ENCODE measurements at regions not wholly inside any gene's neighbourhood (a gene's known extent, or its start where the extent isn't known, plus 50 kb on each side); places are given as distances from the start of the nearest gene placed in this dataset.

DNA sequence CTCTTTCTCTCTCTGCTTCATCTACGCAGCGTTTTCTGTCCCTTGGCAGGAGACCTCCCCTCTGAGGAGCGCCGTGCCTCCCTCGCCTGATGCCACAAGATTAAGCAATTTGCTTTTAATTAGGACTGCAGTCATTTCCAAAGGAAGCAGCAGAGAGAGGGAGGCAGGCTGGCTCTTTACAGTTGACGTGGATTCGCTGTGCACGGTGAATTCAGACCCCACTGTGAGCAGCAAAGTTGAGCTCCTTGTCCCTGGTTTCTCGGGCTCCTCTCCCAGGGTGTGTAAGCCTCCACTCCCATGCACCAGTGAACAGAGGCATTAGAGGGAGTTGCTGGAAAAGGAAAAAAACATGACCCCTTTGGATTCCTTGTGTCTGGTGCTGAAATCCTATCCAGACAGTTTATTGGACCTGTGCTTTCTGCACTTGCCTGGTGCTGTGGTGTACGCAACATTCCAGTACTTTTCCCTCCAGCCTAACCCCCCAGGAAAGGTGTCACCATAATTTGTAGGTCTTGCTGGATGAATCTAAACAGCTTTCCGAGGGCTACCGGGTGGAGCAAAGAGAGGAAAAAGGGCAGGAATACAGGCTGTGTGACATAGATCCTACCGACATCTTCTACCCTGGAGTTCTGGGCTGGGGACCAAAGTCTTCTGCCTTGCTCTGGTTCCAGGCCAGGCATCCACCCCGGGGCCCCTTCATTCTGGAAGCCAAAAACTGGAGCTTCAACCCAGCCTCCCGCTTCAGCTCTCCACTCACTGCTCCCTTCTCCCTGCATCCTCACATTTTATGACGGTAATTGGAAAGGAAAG is 171.0 kb downstream of the MAF start:
- DNase-seq = no peak
- no peak overlapping the region for H3K4me2 ChIP-seq (ENCODE audit: insufficient read depth, low read length)
- H2AFZ ChIP-seq (ENCODE audit: low read depth, low read length) = no peak overlapping the region
- no peaks in the 10 kb centered on the region for H4K20me1 ChIP-seq (ENCODE audit: insufficient read depth, low read length)
- H3K9ac ChIP-seq (ENCODE audit: low read depth, low read length) = no peak overlapping the region
- H3K27ac ChIP-seq (ENCODE audit: low read length) = no peak overlapping the region
- H3K9me3 ChIP-seq (ENCODE audit: insufficient read depth, low read length, severe bottlenecking) = no peaks in the 10 kb centered on the region
- no peak for ATAC-seq (ENCODE audit: insufficient read depth, low read depth)
- no peaks in the 10 kb centered on the region for H3K27me3 ChIP-seq (ENCODE audit: insufficient read depth, low read length, poor library complexity)
- no peak overlapping the region for H3K4me3 ChIP-seq (ENCODE audit: low read depth in 1 of 2, low read length in 2 of 2)
- no peak for TF ChIP-seq EZH2 (IDR thresholded peaks at IDR 0.05; ENCODE audit: borderline replicate concordance, low read depth, low read length, severe bottlenecking)
- TF ChIP-seq, protein P1, sequence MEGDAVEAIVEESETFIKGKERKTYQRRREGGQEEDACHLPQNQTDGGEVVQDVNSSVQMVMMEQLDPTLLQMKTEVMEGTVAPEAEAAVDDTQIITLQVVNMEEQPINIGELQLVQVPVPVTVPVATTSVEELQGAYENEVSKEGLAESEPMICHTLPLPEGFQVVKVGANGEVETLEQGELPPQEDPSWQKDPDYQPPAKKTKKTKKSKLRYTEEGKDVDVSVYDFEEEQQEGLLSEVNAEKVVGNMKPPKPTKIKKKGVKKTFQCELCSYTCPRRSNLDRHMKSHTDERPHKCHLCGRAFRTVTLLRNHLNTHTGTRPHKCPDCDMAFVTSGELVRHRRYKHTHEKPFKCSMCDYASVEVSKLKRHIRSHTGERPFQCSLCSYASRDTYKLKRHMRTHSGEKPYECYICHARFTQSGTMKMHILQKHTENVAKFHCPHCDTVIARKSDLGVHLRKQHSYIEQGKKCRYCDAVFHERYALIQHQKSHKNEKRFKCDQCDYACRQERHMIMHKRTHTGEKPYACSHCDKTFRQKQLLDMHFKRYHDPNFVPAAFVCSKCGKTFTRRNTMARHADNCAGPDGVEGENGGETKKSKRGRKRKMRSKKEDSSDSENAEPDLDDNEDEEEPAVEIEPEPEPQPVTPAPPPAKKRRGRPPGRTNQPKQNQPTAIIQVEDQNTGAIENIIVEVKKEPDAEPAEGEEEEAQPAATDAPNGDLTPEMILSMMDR (IDR thresholded peaks at IDR 0.05; ENCODE audit: borderline replicate concordance, extremely low read depth, low read length, poor library complexity, severe bottlenecking) = no peak
- H3K4me1 ChIP-seq (ENCODE audit: insufficient read depth, low read length) = no peaks in the 10 kb centered on the region
- no peaks in the 10 kb centered on the region for H3K36me3 ChIP-seq (ENCODE audit: insufficient read depth, low read length)
- H3K79me2 ChIP-seq (ENCODE audit: insufficient read depth, low read length) = no peaks in the 10 kb centered on the region

DNA sequence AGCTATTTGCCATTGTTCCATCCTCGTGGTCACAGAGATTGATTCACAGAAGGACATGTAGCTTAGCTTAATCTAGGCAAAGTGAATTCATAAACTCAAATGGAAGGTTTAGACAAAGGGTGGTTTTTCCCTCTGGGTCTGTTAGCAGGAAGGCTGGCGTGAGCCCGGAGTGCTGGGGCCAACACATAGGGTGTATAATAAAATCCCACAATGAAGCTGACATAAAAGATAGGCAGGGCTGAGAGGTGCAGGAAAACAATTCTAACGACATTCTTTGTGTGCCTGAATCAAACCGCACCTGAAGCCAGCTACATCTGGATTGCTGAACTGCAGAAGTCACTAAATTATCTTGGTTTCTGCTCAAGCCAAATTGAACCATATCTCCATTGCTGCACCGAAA is 173.9 kb downstream of the MAF start:
- no peak for DNase-seq
- no peaks in the 10 kb centered on the region for H3K9me3 ChIP-seq (ENCODE audit: insufficient read depth, low read length, severe bottlenecking)
- no peak overlapping the region for H3K27ac ChIP-seq (ENCODE audit: low read length)
- H3K27me3 ChIP-seq (ENCODE audit: insufficient read depth, low read length, poor library complexity) = no peaks in the 10 kb centered on the region
- no peak overlapping the region for H3K4me3 ChIP-seq (ENCODE audit: low read depth in 1 of 2, low read length in 2 of 2)
- H3K36me3 ChIP-seq (ENCODE audit: insufficient read depth, low read length) = no peaks in the 10 kb centered on the region
- H3K4me1 ChIP-seq (ENCODE audit: insufficient read depth, low read length) = no peaks in the 10 kb centered on the region
- ATAC-seq (ENCODE audit: insufficient read depth, low read depth) = no peak
- H4K20me1 ChIP-seq (ENCODE audit: insufficient read depth, low read length) = no peaks in the 10 kb centered on the region
- H3K9ac ChIP-seq (ENCODE audit: low read depth, low read length) = no peak overlapping the region
- H3K4me2 ChIP-seq (ENCODE audit: insufficient read depth, low read length) = no peak overlapping the region
- H2AFZ ChIP-seq (ENCODE audit: low read depth, low read length) = no peak overlapping the region
- no peaks in the 10 kb centered on the region for H3K79me2 ChIP-seq (ENCODE audit: insufficient read depth, low read length)
- TF ChIP-seq, protein P1 (IDR thresholded peaks at IDR 0.05; ENCODE audit: borderline replicate concordance, extremely low read depth, low read length, poor library complexity, severe bottlenecking) = no peak
- no peak for TF ChIP-seq EZH2 (IDR thresholded peaks at IDR 0.05; ENCODE audit: borderline replicate concordance, low read depth, low read length, severe bottlenecking)

DNA sequence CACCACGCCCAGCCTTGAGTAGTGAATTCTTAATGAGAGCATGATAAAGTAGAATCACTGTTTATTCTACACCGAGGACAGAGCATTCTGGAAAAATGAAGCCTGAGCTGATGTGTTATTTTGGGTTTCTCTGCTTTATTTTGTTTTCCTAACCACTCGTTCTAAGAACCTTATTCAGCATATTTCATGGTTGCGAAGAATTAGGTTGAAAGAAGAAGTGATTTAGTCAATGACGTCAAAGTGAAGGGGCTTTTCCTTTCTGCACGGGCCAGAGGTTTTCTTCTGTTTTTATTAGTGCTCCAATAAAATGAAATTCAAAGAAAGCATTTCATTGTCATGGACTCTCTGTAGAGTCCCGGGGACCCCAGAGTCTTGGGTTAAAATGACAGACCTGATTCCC is 178.5 kb downstream of the MAF start:
- H3K27me3 ChIP-seq (ENCODE audit: insufficient read depth, low read length, poor library complexity) = no peaks in the 10 kb centered on the region
- DNase-seq (no peak), ATAC-seq (ENCODE audit: insufficient read depth, low read depth) (no peak)
- H3K9me3 ChIP-seq (ENCODE audit: insufficient read depth, low read length, severe bottlenecking) = no peaks in the 10 kb centered on the region
- H3K9ac ChIP-seq (ENCODE audit: low read depth, low read length) = no peak overlapping the region
- no peak overlapping the region for H3K4me3 ChIP-seq (ENCODE audit: low read depth in 1 of 2, low read length in 2 of 2)
- H2AFZ ChIP-seq (ENCODE audit: low read depth, low read length) = no peak overlapping the region
- TF ChIP-seq, protein P1 (IDR thresholded peaks at IDR 0.05; ENCODE audit: borderline replicate concordance, extremely low read depth, low read length, poor library complexity, severe bottlenecking) = no peak
- no peak for TF ChIP-seq EZH2 (IDR thresholded peaks at IDR 0.05; ENCODE audit: borderline replicate concordance, low read depth, low read length, severe bottlenecking)
- no peak overlapping the region for H3K4me2 ChIP-seq (ENCODE audit: insufficient read depth, low read length)
- peaks cover 4% of the 10 kb centered on the region for H3K4me1 ChIP-seq (ENCODE audit: insufficient read depth, low read length)
- no peaks in the 10 kb centered on the region for H3K36me3 ChIP-seq (ENCODE audit: insufficient read depth, low read length)
- no peaks in the 10 kb centered on the region for H4K20me1 ChIP-seq (ENCODE audit: insufficient read depth, low read length)
- H3K79me2 ChIP-seq (ENCODE audit: insufficient read depth, low read length) = no peaks in the 10 kb centered on the region
- no peak overlapping the region for H3K27ac ChIP-seq (ENCODE audit: low read length)

All from DND-41 (cell line).